ENCODE measurements at regions not wholly inside any gene's neighbourhood (a gene's known extent, or its start where the extent isn't known, plus 50 kb on each side); places are given as distances from the start of the nearest gene placed in this dataset.
"Not testable (repeated sequence)": the region's sequence is repeated elsewhere in the genome, so short reads cannot be mapped to it uniquely, and the experiment has no call there.

DNA sequence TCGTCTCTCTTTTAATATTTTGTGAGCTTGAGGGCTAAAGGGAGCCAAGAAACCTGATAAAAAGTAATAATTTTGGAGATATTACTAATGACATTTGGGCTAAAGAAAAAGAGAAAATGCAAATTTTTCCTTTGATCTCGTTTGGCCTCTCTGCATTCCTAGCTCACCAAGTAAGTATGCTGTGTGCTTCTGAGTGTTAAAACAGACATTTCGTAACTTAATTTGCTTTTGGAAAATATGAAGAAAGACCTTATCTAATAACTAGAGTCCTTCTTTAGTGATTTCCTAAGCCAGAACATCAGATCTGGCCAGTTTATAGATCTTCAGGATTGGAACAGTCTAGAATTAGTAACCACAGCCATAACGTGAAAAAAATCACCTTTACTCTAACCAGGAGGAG, 872.9 kb upstream of the SLC35B3 start:
- H3K4me1 Mint-ChIP-seq (ENCODE audit: low read depth) = peaks cover 3% of the 10 kb centered on the region
- H3K27me3 Mint-ChIP-seq (ENCODE audit: insufficient read depth) = no peaks in the 10 kb centered on the region
- DNase-seq = no peak
- H3K4me3 Mint-ChIP-seq = no peak overlapping the region
- H3K36me3 Mint-ChIP-seq (ENCODE audit: low read depth) = no peaks in the 10 kb centered on the region
- no peaks in the 10 kb centered on the region for H3K9me3 Mint-ChIP-seq
- TF ChIP-seq, protein P1, sequence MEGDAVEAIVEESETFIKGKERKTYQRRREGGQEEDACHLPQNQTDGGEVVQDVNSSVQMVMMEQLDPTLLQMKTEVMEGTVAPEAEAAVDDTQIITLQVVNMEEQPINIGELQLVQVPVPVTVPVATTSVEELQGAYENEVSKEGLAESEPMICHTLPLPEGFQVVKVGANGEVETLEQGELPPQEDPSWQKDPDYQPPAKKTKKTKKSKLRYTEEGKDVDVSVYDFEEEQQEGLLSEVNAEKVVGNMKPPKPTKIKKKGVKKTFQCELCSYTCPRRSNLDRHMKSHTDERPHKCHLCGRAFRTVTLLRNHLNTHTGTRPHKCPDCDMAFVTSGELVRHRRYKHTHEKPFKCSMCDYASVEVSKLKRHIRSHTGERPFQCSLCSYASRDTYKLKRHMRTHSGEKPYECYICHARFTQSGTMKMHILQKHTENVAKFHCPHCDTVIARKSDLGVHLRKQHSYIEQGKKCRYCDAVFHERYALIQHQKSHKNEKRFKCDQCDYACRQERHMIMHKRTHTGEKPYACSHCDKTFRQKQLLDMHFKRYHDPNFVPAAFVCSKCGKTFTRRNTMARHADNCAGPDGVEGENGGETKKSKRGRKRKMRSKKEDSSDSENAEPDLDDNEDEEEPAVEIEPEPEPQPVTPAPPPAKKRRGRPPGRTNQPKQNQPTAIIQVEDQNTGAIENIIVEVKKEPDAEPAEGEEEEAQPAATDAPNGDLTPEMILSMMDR (IDR thresholded peaks at IDR 0.05) = no peak
- no peak overlapping the region for H3K27ac Mint-ChIP-seq

GRCh38 chr6:9307786-9308185, 872.4 kb upstream of the SLC35B3 start:
- Mint-ChIP-seq H3K4me1 (ENCODE audit: low read depth) (no peaks in the 10 kb centered on the region; the same call in 1 of the 2 replicates), H3K27ac (no peak overlapping the region), H3K9me3 (no peaks in the 10 kb centered on the region), H3K36me3 (ENCODE audit: low read depth) (no peaks in the 10 kb centered on the region), H3K27me3 (ENCODE audit: insufficient read depth) (no peaks in the 10 kb centered on the region), H3K4me3 (no peak overlapping the region)
- DNase-seq = no peak
- TF ChIP-seq, protein P1 (IDR thresholded peaks at IDR 0.05) = no peak

GRCh38 chr6:9307187-9307586, 871.8 kb upstream of the SLC35B3 start:
- H3K4me1 Mint-ChIP-seq (ENCODE audit: low read depth) = no peaks in the 10 kb centered on the region; the same call in 1 of the 2 replicates
- H3K4me3 Mint-ChIP-seq = no peak overlapping the region
- no peaks in the 10 kb centered on the region for H3K36me3 Mint-ChIP-seq (ENCODE audit: low read depth)
- H3K27me3 Mint-ChIP-seq (ENCODE audit: insufficient read depth) = no peaks in the 10 kb centered on the region
- no peak overlapping the region for H3K27ac Mint-ChIP-seq
- TF ChIP-seq, protein P1 (IDR thresholded peaks at IDR 0.05) = no peak
- DNase-seq = no peak
- no peaks in the 10 kb centered on the region for H3K9me3 Mint-ChIP-seq

DNA sequence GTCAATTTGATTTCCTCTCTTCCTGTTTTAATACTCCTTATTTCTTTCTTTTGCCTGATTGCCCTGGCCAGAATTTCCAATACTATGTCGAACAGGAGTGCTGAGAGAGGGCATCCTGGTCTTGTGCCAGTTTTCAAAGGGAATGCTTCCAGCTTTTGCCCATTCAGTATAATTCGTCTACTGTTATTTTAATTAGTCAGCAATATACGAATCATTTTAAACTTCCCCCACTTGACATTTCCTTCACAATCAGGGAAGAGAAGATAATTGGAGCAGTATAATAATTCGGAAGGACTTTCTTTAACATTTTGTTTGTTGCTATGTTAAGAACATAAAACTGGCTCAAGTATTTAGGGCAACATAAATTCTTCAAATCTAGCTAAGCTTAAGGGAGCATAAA, 860.3 kb upstream of the SLC35B3 start:
- TF ChIP-seq, protein P1 (IDR thresholded peaks at IDR 0.05) = no peak
- Mint-ChIP-seq H3K4me1 (ENCODE audit: low read depth) (peaks cover 6% of the 10 kb centered on the region; the same call in 1 of the 2 replicates), H3K36me3 (ENCODE audit: low read depth) (no peaks in the 10 kb centered on the region), H3K9me3 (peaks cover 8% of the 10 kb centered on the region; the same call in 1 of the 2 replicates), H3K27ac (no peak overlapping the region), H3K4me3 (no peak overlapping the region), H3K27me3 (ENCODE audit: insufficient read depth) (no peaks in the 10 kb centered on the region)
- no peak for DNase-seq

GRCh38 chr6:9292975-9293374, 857.6 kb upstream of the SLC35B3 start:
- no peak overlapping the region for H3K27ac Mint-ChIP-seq
- H3K36me3 Mint-ChIP-seq (ENCODE audit: low read depth) = no peaks in the 10 kb centered on the region
- no peak for DNase-seq
- peaks cover 8% of the 10 kb centered on the region; the same call in 1 of the 2 replicates for H3K9me3 Mint-ChIP-seq
- H3K27me3 Mint-ChIP-seq (ENCODE audit: insufficient read depth) = no peaks in the 10 kb centered on the region
- peaks cover 6% of the 10 kb centered on the region; the same call in 1 of the 2 replicates for H3K4me1 Mint-ChIP-seq (ENCODE audit: low read depth)
- TF ChIP-seq, protein P1 (IDR thresholded peaks at IDR 0.05) = no peak
- H3K4me3 Mint-ChIP-seq = no peak overlapping the region

DNA sequence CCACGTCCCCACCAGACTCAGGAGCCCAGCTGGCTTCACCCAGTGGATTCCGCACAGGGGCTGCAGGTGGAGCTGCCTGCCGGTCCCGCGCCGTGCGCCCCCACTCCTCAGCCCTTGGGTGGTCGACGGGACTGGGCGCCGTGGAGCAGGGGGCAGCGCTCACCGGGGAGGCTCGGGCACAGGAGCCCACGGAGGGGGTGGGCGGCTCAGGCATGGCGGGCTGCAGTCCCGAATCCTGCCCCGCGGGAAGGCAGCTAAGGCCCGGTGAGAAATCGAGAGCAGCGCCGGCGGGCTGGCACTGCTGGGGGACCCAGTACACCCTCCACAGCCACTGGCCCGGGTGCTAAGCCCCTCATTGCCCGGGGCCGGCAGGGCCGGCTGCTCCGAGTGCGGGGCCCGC, 855.0 kb upstream of the SLC35B3 start:
- H3K27ac Mint-ChIP-seq; H3K9me3 Mint-ChIP-seq; H3K36me3 Mint-ChIP-seq (ENCODE audit: low read depth); H3K4me3 Mint-ChIP-seq; H3K4me1 Mint-ChIP-seq (ENCODE audit: low read depth); H3K27me3 Mint-ChIP-seq (ENCODE audit: insufficient read depth); DNase-seq: not testable (repeated sequence)

Measured in HFFc6 (cell line).